HG03565 (cell line): ENCODE measurements at regions not wholly inside any gene's neighbourhood (a gene's known extent, or its start where the extent isn't known, plus 50 kb on each side); places are given as distances from the start of the nearest gene placed in this dataset.
A peak's percentile ranks its signal among the peaks of the same experiment; 100 is the strongest.
"Not testable (repeated sequence)": the region's sequence is repeated elsewhere in the genome, so short reads cannot be mapped to it uniquely, and the experiment has no call there.

Experiments
- ATAC-seq: cut with Tn5 transposase; IDR thresholded peaks from one replicate; pipeline ENCODE4 v1.9.1; 2021; ENCODE audit warnings: mild to moderate bottlenecking, moderate library complexity; ENCODE audit not compliant: unreplicated experiment

DNA sequence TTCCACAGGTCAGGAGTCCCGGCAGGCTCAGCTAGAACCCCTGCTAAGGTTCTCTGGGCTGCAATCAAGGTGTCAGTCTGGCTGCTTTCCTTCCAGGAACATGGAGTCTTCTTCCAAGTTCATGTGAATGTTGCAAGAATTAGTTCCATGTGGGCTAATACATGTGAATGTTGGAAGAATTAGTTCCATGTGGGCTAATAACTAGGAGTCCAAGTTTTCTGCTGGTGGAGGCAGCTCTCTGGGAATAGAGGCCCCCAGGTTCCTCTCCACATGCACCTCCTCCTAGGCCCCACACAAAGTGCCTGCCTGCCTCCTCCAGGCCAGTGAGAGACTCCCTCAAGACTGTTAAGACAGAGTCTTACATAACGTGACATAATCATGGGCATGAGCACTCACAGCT, 140.8 kb upstream of the SLC35G4 start:
- no peak for ATAC-seq

GRCh38 chr18:11468120-11468519, 141.3 kb upstream of the SLC35G4 start:
- ATAC-seq, result no peak

- ATAC-seq, result no peak
These were observed 141.8 kb upstream of the SLC35G4 start for GRCh38 chr18:11467611-11468010.

- no peak for ATAC-seq
These were observed 145.3 kb upstream of the SLC35G4 start for GRCh38 chr18:11464129-11464528.

DNA sequence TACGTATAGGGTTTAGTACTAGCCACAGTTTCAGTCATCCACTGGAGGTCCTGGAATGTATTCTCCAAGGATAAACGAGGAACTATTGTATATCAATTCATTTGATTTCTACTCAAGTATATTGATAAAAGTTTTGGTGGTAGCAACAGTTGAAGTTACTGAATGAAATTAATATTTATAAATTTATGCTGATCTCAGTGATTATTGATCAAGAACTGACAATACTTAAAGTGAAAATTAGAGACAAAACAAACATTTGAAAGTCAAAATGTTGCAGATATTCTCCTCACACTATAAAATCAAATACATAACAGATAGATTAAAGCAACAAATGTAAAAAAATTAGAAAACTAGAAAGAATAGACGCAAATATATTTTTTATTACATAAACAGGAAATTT, 150.9 kb upstream of the SLC35G4 start:
- ATAC-seq, result no peak

- not testable (repeated sequence) for ATAC-seq
These were observed 151.5 kb upstream of the SLC35G4 start for GRCh38 chr18:11457853-11458252.

- ATAC-seq, result no peak
These were observed 155.4 kb upstream of the SLC35G4 start for GRCh38 chr18:11454040-11454439.

GRCh38 chr18:11444169-11444568, 165.2 kb upstream of the SLC35G4 start:
- ATAC-seq, result not testable (repeated sequence)

GRCh38 chr18:11437046-11437445, 172.3 kb upstream of the SLC35G4 start:
- no peak for ATAC-seq

- ATAC-seq, result no peak
These were observed 177.0 kb upstream of the SLC35G4 start for GRCh38 chr18:11432360-11432811.

DNA sequence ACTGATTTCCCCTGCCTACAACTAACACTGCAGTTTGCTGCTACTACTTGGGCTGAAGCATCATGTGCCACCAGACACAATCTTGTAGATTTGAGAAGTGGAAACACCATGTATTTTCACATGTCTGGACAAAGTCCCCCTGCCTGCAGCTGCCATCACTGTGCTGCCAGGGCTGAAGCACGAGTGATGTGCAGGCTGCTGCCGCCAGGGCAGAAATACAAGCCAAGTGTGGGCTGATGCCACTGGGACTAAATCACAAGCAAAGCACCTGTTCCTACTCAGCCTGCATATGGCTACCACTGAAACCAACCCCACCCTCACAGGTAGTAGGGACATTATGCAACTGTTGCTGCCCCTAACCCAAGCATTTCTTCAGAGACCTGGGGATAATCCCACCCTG, 179.5 kb upstream of the SLC35G4 start:
- ATAC-seq, result no peak

DNA sequence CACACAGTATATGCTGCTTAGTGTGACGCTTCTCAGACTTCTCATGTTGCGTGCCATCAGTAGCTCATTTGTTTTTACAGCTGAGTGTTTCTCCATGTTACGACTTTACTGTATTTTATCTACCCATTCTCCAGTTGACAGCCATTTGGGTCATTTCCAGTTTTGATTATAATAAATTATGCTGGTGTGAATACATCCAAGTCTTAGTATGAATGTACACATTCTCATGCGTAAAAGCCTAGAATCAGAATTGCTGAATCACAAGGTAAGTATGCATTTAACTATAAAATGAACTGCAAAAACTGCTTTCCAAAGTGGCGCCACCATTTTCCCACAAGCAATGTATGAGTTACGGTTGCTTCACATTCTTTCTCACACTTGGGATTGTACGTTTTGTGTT, 184.2 kb upstream of the SLC35G4 start:
- ATAC-seq, result no peak

GRCh38 chr18:11419338-11419737, 190.1 kb upstream of the SLC35G4 start:
- ATAC-seq, result peak; percentile 65

- no peak for ATAC-seq
These were observed 196.6 kb upstream of the SLC35G4 start for GRCh38 chr18:11412811-11413210.

DNA sequence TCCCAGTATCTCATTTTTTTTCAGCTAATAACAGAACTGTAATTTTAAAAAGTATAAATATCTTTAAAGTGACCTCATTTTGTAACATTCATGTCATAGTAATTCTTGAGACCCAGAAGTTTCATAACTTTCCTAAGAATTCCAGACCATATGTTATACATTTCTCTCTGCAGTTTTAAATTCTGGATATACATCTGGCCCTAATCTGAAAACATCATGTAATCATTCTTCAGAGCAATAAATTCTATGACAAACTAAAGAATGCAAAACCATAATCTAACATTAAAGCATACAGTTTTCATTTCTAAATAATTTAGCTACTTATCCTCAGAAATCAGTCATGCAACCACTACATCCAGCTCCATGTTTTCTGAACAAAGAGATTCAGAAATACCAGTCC, 198.3 kb upstream of the SLC35G4 start:
- no peak for ATAC-seq

- no peak for ATAC-seq
These were observed 200.8 kb upstream of the SLC35G4 start for GRCh38 chr18:11408555-11409065.

- no peak for ATAC-seq
These were observed 201.5 kb upstream of the SLC35G4 start for GRCh38 chr18:11407940-11408339.

DNA sequence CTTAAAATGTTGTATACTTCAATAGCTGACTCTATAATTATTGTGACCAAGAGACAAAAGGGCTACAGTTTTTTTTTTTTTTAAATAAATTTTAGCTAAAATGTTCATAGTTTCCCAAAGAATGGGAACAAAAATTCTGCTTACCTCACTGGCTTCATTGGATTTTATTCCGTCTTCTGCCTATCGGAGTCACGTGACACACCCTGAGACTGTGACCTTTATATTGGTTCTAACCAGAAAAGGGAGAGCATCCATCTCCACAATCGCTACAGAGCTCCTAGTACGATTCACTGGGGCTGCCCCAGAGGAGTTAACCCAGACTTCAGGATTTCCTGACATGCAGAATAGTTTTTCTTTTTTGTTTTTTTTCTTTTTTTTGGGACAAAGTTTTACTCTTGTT, 203.6 kb upstream of the SLC35G4 start:
- no peak for ATAC-seq

- ATAC-seq, result no peak
These were observed 208.7 kb upstream of the SLC35G4 start for GRCh38 chr18:11400703-11401102.

DNA sequence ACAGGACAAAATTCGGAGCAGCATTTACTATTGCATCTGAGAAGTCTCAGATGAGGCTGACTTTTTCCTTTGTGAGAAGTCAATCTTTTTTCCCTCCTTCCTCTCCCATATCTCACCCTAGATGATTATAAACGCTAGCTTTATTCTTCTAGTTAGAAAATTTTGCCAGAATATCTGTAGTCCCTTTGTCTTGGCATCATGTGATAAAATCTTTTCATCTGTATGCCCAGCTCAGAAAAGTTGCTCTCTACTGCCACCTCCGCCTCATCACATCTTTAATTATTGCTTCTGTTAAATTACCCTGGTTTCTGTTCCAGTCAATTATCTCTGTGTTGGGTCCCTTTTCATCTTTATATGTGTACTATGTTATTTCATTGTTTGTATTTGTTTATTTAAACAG, 210.8 kb upstream of the SLC35G4 start:
- no peak for ATAC-seq

DNA sequence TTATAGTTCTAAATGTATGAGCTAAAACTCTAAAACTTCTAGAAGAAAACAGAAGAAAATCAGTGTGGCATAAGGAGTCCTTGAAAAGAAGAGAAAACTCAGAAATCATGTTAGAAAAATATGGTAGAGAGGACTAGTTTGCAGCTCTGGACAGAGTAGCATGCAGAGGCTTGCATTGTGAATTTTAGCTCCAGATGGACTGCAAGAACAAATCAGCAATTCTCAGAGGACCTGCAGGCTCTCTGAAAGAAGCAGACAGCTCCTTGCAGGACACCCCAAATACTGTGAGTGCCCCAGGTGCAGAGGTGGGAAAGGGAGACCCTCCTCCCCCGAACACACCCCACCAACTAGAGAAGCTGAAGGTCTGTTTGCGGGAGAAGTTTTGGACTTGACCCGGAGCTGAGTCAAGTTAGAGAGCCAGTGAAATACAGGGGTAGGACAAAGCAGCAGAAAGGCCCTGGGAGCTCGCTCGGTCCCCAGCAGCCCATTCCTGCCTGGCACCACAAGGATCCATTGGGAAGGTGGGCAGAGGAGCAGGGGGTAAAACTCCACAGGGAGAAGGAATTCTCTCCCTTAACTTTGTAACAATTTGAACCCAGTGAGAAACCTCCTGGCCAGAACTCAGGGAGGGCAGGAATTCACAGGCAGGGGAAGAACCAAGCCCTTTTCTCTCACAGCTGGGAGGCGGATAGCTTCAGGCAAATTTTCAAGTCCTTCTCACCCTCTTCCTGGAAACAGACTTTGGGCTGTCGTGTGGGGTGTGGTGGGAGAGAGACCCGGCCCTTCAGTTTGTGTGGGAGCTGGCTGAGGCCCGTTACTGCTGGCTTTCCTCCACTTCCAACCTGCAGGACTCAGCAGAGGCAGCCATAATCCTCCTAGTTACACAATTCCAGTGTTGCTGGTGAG, 216.2 kb upstream of the SLC35G4 start:
- no peak for ATAC-seq

- ATAC-seq, result no peak
These were observed 217.1 kb upstream of the SLC35G4 start for GRCh38 chr18:11392292-11392691.

GRCh38 chr18:11391661-11392060, 217.7 kb upstream of the SLC35G4 start:
- ATAC-seq, result no peak
